ENCODE measurements at regions not wholly inside any gene's neighbourhood (a gene's known extent, or its start where the extent isn't known, plus 50 kb on each side); places are given as distances from the start of the nearest gene placed in this dataset.

- Histone ChIP-seq H3K36me3 (ENCODE audit: control insufficient read depth, insufficient read depth, low read length, severe bottlenecking) (no peaks in the 10 kb centered on the region), H3K9ac (ENCODE audit: low read length) (no peak overlapping the region), H3K9me3 (ENCODE audit: control insufficient read depth, low read length) (no peaks in the 10 kb centered on the region), H3K4me1 (ENCODE audit: control insufficient read depth, insufficient read depth, low read length) (no peaks in the 10 kb centered on the region), H3K27me3 (replicated peaks; ENCODE audit: control insufficient read depth, insufficient read depth, low read length) (no peaks in the 10 kb centered on the region), H3K4me3 (ENCODE audit: low read length) (no peak overlapping the region)
- no peak for DNase-seq (ENCODE audit: low read depth)
Observed at GRCh38 chr9:1261879-1262766, 212.0 kb downstream of the DMRT2 start.

- no peaks in the 10 kb centered on the region for H3K27me3 ChIP-seq (replicated peaks; ENCODE audit: control insufficient read depth, insufficient read depth, low read length)
- H3K9me3 ChIP-seq (ENCODE audit: control insufficient read depth, low read length): no peaks in the 10 kb centered on the region
Observed at GRCh38 chr9:1267141-1267570, 217.0 kb downstream of the DMRT2 start.

GRCh38 chr9:1267581-1267980 is 217.4 kb downstream of the DMRT2 start:
- Histone ChIP-seq H3K4me1 (ENCODE audit: control insufficient read depth, insufficient read depth, low read length) (no peaks in the 10 kb centered on the region), H3K9me3 (ENCODE audit: control insufficient read depth, low read length) (no peaks in the 10 kb centered on the region), H3K36me3 (ENCODE audit: control insufficient read depth, insufficient read depth, low read length, severe bottlenecking) (no peaks in the 10 kb centered on the region), H3K9ac (ENCODE audit: low read length) (no peak overlapping the region), H3K4me3 (ENCODE audit: low read length) (no peak overlapping the region), H3K27me3 (replicated peaks; ENCODE audit: control insufficient read depth, insufficient read depth, low read length) (no peaks in the 10 kb centered on the region)
- DNase-seq (ENCODE audit: low read depth): no peak

More at GRCh38 chr9:1267141-1267570, 217.0 kb downstream of the DMRT2 start:
- Histone ChIP-seq H3K9ac (ENCODE audit: low read length) (no peak overlapping the region), H3K36me3 (ENCODE audit: control insufficient read depth, insufficient read depth, low read length, severe bottlenecking) (no peaks in the 10 kb centered on the region), H3K4me1 (ENCODE audit: control insufficient read depth, insufficient read depth, low read length) (no peaks in the 10 kb centered on the region), H3K4me3 (ENCODE audit: low read length) (no peak overlapping the region)
- no peak for DNase-seq (ENCODE audit: low read depth)

GRCh38 chr9:1269533-1270315 is 219.6 kb downstream of the DMRT2 start:
- H3K27me3 ChIP-seq (replicated peaks; ENCODE audit: control insufficient read depth, insufficient read depth, low read length): no peaks in the 10 kb centered on the region
- H3K4me1 ChIP-seq (ENCODE audit: control insufficient read depth, insufficient read depth, low read length): no peaks in the 10 kb centered on the region
- no peaks in the 10 kb centered on the region for H3K36me3 ChIP-seq (ENCODE audit: control insufficient read depth, insufficient read depth, low read length, severe bottlenecking)
- no peak for DNase-seq (ENCODE audit: low read depth)
- H3K9me3 ChIP-seq (ENCODE audit: control insufficient read depth, low read length): no peaks in the 10 kb centered on the region
- no peak overlapping the region for H3K9ac ChIP-seq (ENCODE audit: low read length)
- H3K4me3 ChIP-seq (ENCODE audit: low read length): no peak overlapping the region

GRCh38 chr9:1271367-1271766 is 221.2 kb downstream of the DMRT2 start:
- H3K36me3 ChIP-seq (ENCODE audit: control insufficient read depth, insufficient read depth, low read length, severe bottlenecking): no peaks in the 10 kb centered on the region
- H3K9me3 ChIP-seq (ENCODE audit: control insufficient read depth, low read length): no peaks in the 10 kb centered on the region
- no peak overlapping the region for H3K4me3 ChIP-seq (ENCODE audit: low read length)
- H3K9ac ChIP-seq (ENCODE audit: low read length): no peak overlapping the region
- H3K4me1 ChIP-seq (ENCODE audit: control insufficient read depth, insufficient read depth, low read length): no peaks in the 10 kb centered on the region
- no peaks in the 10 kb centered on the region for H3K27me3 ChIP-seq (replicated peaks; ENCODE audit: control insufficient read depth, insufficient read depth, low read length)
- no peak for DNase-seq (ENCODE audit: low read depth)

GRCh38 chr9:1271786-1272185 is 221.6 kb downstream of the DMRT2 start:
- Histone ChIP-seq H3K4me1 (ENCODE audit: control insufficient read depth, insufficient read depth, low read length) (no peaks in the 10 kb centered on the region), H3K9me3 (ENCODE audit: control insufficient read depth, low read length) (no peaks in the 10 kb centered on the region), H3K9ac (ENCODE audit: low read length) (no peak overlapping the region), H3K27me3 (replicated peaks; ENCODE audit: control insufficient read depth, insufficient read depth, low read length) (no peaks in the 10 kb centered on the region), H3K36me3 (ENCODE audit: control insufficient read depth, insufficient read depth, low read length, severe bottlenecking) (no peaks in the 10 kb centered on the region), H3K4me3 (ENCODE audit: low read length) (no peak overlapping the region)
- DNase-seq (ENCODE audit: low read depth): no peak

GRCh38 chr9:1272488-1272887 is 222.3 kb downstream of the DMRT2 start:
- H3K4me3 ChIP-seq (ENCODE audit: low read length): no peak overlapping the region
- no peaks in the 10 kb centered on the region for H3K9me3 ChIP-seq (ENCODE audit: control insufficient read depth, low read length)
- H3K9ac ChIP-seq (ENCODE audit: low read length): no peak overlapping the region

GRCh38 chr9:1273859-1274258 is 223.7 kb downstream of the DMRT2 start:
- DNase-seq (ENCODE audit: low read depth): no peak
- H3K4me3 ChIP-seq (ENCODE audit: low read length): no peak overlapping the region

More at GRCh38 chr9:1272488-1272887, 222.3 kb downstream of the DMRT2 start:
- no peaks in the 10 kb centered on the region for H3K4me1 ChIP-seq (ENCODE audit: control insufficient read depth, insufficient read depth, low read length)
- no peaks in the 10 kb centered on the region for H3K36me3 ChIP-seq (ENCODE audit: control insufficient read depth, insufficient read depth, low read length, severe bottlenecking)
- no peak for DNase-seq (ENCODE audit: low read depth)
- no peaks in the 10 kb centered on the region for H3K27me3 ChIP-seq (replicated peaks; ENCODE audit: control insufficient read depth, insufficient read depth, low read length)

GRCh38 chr9:1274334-1274733 is 224.2 kb downstream of the DMRT2 start:
- H3K9ac ChIP-seq (ENCODE audit: low read length): no peak overlapping the region
- H3K4me1 ChIP-seq (ENCODE audit: control insufficient read depth, insufficient read depth, low read length): no peaks in the 10 kb centered on the region
- no peaks in the 10 kb centered on the region for H3K27me3 ChIP-seq (replicated peaks; ENCODE audit: control insufficient read depth, insufficient read depth, low read length)
- no peak for DNase-seq (ENCODE audit: low read depth)
- no peaks in the 10 kb centered on the region for H3K9me3 ChIP-seq (ENCODE audit: control insufficient read depth, low read length)
- H3K36me3 ChIP-seq (ENCODE audit: control insufficient read depth, insufficient read depth, low read length, severe bottlenecking): no peaks in the 10 kb centered on the region
- H3K4me3 ChIP-seq (ENCODE audit: low read length): no peak overlapping the region

More at GRCh38 chr9:1273859-1274258, 223.7 kb downstream of the DMRT2 start:
- Histone ChIP-seq H3K9me3 (ENCODE audit: control insufficient read depth, low read length) (no peaks in the 10 kb centered on the region), H3K4me1 (ENCODE audit: control insufficient read depth, insufficient read depth, low read length) (no peaks in the 10 kb centered on the region), H3K36me3 (ENCODE audit: control insufficient read depth, insufficient read depth, low read length, severe bottlenecking) (no peaks in the 10 kb centered on the region), H3K27me3 (replicated peaks; ENCODE audit: control insufficient read depth, insufficient read depth, low read length) (no peaks in the 10 kb centered on the region), H3K9ac (ENCODE audit: low read length) (no peak overlapping the region)

- Histone ChIP-seq H3K4me1 (ENCODE audit: control insufficient read depth, insufficient read depth, low read length) (no peaks in the 10 kb centered on the region), H3K4me3 (ENCODE audit: low read length) (no peak overlapping the region), H3K27me3 (replicated peaks; ENCODE audit: control insufficient read depth, insufficient read depth, low read length) (no peaks in the 10 kb centered on the region), H3K36me3 (ENCODE audit: control insufficient read depth, insufficient read depth, low read length, severe bottlenecking) (no peaks in the 10 kb centered on the region), H3K9ac (ENCODE audit: low read length) (no peak overlapping the region), H3K9me3 (ENCODE audit: control insufficient read depth, low read length) (no peaks in the 10 kb centered on the region)
- DNase-seq (ENCODE audit: low read depth): no peak
Observed at GRCh38 chr9:1276474-1276873, 226.3 kb downstream of the DMRT2 start.

GRCh38 chr9:1284727-1285126 is 234.6 kb downstream of the DMRT2 start:
- Histone ChIP-seq H3K4me1 (ENCODE audit: control insufficient read depth, insufficient read depth, low read length) (no peaks in the 10 kb centered on the region), H3K4me3 (ENCODE audit: low read length) (no peak overlapping the region), H3K36me3 (ENCODE audit: control insufficient read depth, insufficient read depth, low read length, severe bottlenecking) (no peaks in the 10 kb centered on the region), H3K9ac (ENCODE audit: low read length) (no peak overlapping the region), H3K27me3 (replicated peaks; ENCODE audit: control insufficient read depth, insufficient read depth, low read length) (no peaks in the 10 kb centered on the region), H3K9me3 (ENCODE audit: control insufficient read depth, low read length) (peaks cover 3% of the 10 kb centered on the region)
- no peak for DNase-seq (ENCODE audit: low read depth)

Data from adipocyte (in vitro differentiated cells).